ENCODE measurements at regions not wholly inside any gene's neighbourhood (a gene's known extent, or its start where the extent isn't known, plus 50 kb on each side); places are given as distances from the start of the nearest gene placed in this dataset.

GRCh38 chr5:159550951-159551350 is 220.7 kb upstream of the IL12B start:
- TF ChIP-seq CTCF (IDR thresholded peaks at IDR 0.05; ENCODE audit: borderline replicate concordance, insufficient read depth, low read depth, low read length): no peak
- no peak overlapping the region for H3K4me3 ChIP-seq (ENCODE audit: low read depth, low read length)

GRCh38 chr5:159552751-159553150 is 222.5 kb upstream of the IL12B start:
- H3K4me3 ChIP-seq (ENCODE audit: low read depth, low read length): no peak overlapping the region
- no peak for TF ChIP-seq CTCF (IDR thresholded peaks at IDR 0.05; ENCODE audit: borderline replicate concordance, insufficient read depth, low read depth, low read length)

GRCh38 chr5:159553792-159554191 is 223.5 kb upstream of the IL12B start:
- TF ChIP-seq CTCF (IDR thresholded peaks at IDR 0.05; ENCODE audit: borderline replicate concordance, insufficient read depth, low read depth, low read length): no peak
- no peak overlapping the region for H3K4me3 ChIP-seq (ENCODE audit: low read depth, low read length)

GRCh38 chr5:159555084-159555483 is 224.8 kb upstream of the IL12B start:
- H3K4me3 ChIP-seq (ENCODE audit: low read depth, low read length): no peak overlapping the region
- TF ChIP-seq CTCF (IDR thresholded peaks at IDR 0.05; ENCODE audit: borderline replicate concordance, insufficient read depth, low read depth, low read length): no peak

- TF ChIP-seq CTCF (IDR thresholded peaks at IDR 0.05; ENCODE audit: borderline replicate concordance, insufficient read depth, low read depth, low read length): no peak
- H3K4me3 ChIP-seq (ENCODE audit: low read depth, low read length): no peak overlapping the region
Observed at GRCh38 chr5:159559337-159559736, 229.1 kb upstream of the IL12B start.

- no peak overlapping the region for H3K4me3 ChIP-seq (ENCODE audit: low read depth, low read length)
- TF ChIP-seq CTCF (IDR thresholded peaks at IDR 0.05; ENCODE audit: borderline replicate concordance, insufficient read depth, low read depth, low read length): no peak
Observed at GRCh38 chr5:159560088-159560487, 229.8 kb upstream of the IL12B start.

- no peak overlapping the region for H3K4me3 ChIP-seq (ENCODE audit: low read depth, low read length)
- no peak for TF ChIP-seq CTCF (IDR thresholded peaks at IDR 0.05; ENCODE audit: borderline replicate concordance, insufficient read depth, low read depth, low read length)
Observed at GRCh38 chr5:159564031-159564430, 233.7 kb upstream of the IL12B start.
